Choroid plexus epithelial cell (primary cell): ENCODE measurements at regions not wholly inside any gene's neighbourhood (a gene's known extent, or its start where the extent isn't known, plus 50 kb on each side); places are given as distances from the start of the nearest gene placed in this dataset.

Source experiments
- DNase-seq: peaks from one replicate; pipeline ENCODE4 v3.0.0-alpha.2; 2010; ENCODE audit warnings: low read depth
- H3K4me3 ChIP-seq: 2 replicates; pipeline ENCODE4 v1.5.1; 2011; ENCODE audit warnings: low read depth, mild to moderate bottlenecking, control low read depth, low read length, moderate library complexity
- TF ChIP-seq, protein P1 (sequence below): conservative IDR thresholded peaks from 2 replicates; pipeline ENCODE4 v1.5.1; 2011; ENCODE audit warnings: low read depth, mild to moderate bottlenecking, control low read depth, inconsistent platforms, low read length, moderate library complexity

DNA sequence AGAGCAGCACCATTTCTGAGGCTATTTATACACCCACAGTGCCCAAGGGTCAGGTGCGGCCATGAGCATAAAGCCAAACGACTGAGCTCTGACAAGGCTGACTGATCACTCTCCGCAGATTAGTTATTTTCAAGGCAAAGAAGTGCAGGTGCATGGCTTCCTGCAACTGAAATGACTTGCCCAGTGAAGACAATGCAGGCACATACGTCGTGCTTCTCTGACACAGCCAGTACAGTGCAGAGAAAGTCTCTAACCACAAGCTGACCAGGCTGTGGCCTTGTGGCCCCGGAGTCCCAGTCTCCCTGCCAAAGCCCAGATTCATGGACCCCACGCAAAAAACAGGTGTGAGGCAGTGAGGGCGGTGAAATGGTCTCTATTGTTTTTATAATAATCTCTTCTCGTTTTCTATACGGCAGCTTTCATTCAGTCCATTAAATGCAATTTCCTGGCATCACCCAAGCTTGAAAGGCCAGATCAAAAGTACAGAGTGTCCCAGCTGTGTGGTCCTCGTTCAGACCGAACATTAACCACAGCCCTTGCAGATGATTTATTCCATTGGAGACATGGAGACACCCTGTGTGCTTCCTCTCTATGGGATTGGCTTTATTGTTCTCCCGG is 447.0 kb upstream of the ID2 start:
- no peak for DNase-seq
- TF ChIP-seq, protein P1, sequence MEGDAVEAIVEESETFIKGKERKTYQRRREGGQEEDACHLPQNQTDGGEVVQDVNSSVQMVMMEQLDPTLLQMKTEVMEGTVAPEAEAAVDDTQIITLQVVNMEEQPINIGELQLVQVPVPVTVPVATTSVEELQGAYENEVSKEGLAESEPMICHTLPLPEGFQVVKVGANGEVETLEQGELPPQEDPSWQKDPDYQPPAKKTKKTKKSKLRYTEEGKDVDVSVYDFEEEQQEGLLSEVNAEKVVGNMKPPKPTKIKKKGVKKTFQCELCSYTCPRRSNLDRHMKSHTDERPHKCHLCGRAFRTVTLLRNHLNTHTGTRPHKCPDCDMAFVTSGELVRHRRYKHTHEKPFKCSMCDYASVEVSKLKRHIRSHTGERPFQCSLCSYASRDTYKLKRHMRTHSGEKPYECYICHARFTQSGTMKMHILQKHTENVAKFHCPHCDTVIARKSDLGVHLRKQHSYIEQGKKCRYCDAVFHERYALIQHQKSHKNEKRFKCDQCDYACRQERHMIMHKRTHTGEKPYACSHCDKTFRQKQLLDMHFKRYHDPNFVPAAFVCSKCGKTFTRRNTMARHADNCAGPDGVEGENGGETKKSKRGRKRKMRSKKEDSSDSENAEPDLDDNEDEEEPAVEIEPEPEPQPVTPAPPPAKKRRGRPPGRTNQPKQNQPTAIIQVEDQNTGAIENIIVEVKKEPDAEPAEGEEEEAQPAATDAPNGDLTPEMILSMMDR: no peak
- no peak overlapping the region for H3K4me3 ChIP-seq

DNA sequence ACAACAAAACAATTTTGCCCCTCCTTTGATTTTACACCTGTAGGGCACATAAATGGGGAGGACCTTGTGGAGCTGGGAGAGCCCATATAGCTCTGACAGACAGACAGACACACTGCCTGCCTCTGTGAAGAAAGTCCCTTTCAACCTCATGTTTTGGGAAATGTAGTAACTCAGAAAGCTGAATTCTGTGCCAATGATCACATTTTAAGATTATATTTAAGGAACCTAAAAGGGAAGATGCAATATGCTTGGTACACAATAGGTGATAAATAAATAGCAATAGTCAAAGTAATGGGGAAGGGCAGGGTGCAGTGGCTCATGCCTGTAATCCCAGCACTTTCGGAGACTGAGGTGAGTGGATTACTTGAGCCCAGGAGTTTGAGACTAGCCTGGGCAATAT is 446.4 kb upstream of the ID2 start:
- no peak for DNase-seq
- TF ChIP-seq, protein P1: no peak
- no peak overlapping the region for H3K4me3 ChIP-seq

DNA sequence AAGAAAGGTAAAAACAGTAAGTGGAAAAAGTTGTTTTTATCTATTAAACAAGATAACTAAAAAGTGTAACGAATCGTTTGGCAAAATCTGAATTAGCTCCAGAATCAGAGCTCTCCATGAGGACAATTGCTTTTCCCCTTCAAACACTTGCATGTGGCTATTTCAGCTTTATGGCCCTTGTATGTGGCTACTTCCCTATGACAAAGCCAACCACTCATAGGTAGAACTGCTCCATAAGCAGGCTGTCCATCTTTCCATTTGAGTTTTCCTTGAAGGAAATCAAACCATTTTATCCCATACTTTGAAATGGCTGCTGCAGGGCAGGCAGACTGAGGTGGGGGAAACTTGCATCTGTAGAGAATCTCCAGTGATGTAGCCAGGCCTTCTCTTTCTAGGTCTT is 445.5 kb upstream of the ID2 start:
- TF ChIP-seq, protein P1: no peak
- DNase-seq: no peak
- no peak overlapping the region for H3K4me3 ChIP-seq

DNA sequence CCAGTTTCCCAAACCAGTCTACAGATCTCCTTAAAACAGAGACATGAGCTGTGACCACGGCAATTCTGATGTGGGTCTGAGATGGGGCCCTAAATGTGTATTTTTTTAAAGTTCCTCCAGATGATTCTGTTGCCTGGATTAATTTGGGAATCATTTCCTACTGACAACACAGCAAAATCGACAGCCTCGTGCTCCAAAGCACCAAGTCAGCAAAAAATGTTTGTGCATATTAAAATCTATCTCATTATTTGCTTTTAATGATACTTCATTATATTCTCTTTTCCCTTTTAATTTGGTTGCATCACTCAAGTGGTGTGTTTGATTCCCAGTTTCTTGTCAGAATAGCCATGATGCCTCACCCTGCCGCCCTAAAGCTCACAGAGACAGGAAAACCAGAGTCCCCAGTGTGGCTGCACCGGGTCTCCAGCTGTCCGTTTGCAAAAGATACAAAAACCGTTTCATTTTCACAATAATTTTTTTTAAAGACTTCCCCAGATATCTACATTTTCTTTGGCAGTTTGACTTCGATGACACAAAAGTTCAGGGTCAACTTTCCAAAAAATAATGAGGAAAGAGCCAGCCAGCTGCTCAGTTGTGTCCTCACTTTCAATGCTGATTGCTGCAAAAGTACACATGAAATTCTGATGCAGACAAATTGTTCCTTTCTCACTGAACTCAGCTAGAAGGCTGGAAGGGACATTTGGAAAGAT is 443.2 kb upstream of the ID2 start:
- TF ChIP-seq, protein P1: no peak
- H3K4me3 ChIP-seq: no peak overlapping the region
- DNase-seq: no peak

DNA sequence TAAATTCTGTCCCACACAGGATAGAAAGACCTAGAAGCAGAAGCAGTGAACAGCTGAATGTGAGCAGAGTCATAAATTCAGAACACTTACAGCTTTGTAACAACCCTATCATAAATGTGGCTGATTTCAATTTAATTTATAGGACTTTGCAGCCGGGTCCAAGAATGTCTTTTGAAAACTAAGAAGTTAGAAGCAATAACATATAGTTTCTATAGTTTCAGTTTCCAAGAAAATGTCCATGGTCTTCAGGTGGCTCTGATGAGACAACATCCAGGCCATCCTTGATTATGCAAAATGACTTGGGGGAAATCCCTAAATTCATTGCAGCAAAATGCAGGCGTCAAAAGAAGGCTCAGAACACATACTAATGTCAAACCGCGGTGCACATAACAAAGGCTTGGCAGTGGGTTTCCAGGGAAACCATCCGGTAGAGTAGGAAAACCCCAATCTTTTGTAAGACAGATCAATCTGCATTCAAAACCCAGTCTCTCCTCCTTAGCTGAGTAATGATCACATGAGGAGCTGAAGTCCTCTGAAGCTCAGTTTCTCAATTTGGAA is 442.2 kb upstream of the ID2 start:
- no peak for DNase-seq
- H3K4me3 ChIP-seq: no peak overlapping the region
- TF ChIP-seq, protein P1: no peak

DNA sequence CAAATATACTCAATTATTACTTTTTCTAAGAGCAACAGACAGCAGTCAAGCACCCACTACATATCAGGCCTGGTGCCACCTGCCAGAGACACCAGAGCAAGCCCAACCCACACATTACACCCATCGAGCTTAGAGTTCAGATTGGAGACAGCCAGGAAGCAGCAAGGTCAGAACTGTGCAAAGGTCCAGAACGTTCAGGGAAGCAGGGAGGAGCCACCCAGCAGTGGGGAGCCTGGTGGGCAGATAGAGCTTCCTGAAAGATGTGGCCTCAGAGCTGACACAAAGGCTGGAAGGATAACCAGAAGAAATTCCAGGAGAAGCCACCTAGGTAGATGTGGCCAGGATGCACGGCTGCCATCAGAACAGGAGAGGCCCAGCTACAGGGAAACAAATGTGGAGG is 440.5 kb upstream of the ID2 start:
- DNase-seq: no peak
- TF ChIP-seq, protein P1: no peak
- H3K4me3 ChIP-seq: no peak overlapping the region
